ENCODE measurements at regions not wholly inside any gene's neighbourhood (a gene's known extent, or its start where the extent isn't known, plus 50 kb on each side); places are given as distances from the start of the nearest gene placed in this dataset.

GRCh38 chr14:82449926-82450468 lies 916.3 kb upstream of the SEL1L start:
- H3K4me1 ChIP-seq (ENCODE audit: low read depth): no peaks in the 10 kb centered on the region
- ATAC-seq (no peak), DNase-seq (no peak)
- no peak for TF ChIP-seq CTCF (IDR thresholded peaks at IDR 0.05)
- H3K9me3 ChIP-seq: peaks cover 13% of the 10 kb centered on the region
- intact Hi-C loops (cut with DNase I, micrococcal nuclease): no loop called here
- H3K36me3 ChIP-seq (ENCODE audit: low read depth): no peaks in the 10 kb centered on the region
- H3K4me3 ChIP-seq: no peak overlapping the region

GRCh38 chr14:82451675-82452074 lies 918.0 kb upstream of the SEL1L start:
- H3K4me1 ChIP-seq (ENCODE audit: low read depth): no peaks in the 10 kb centered on the region
- H3K4me3 ChIP-seq: no peak overlapping the region
- intact Hi-C loops (cut with DNase I, micrococcal nuclease): no loop called here
- H3K9me3 ChIP-seq: peaks cover 13% of the 10 kb centered on the region
- TF ChIP-seq CTCF (IDR thresholded peaks at IDR 0.05): no peak
- DNase-seq: no peak
- ATAC-seq: no peak
- no peaks in the 10 kb centered on the region for H3K36me3 ChIP-seq (ENCODE audit: low read depth)

- no peaks in the 10 kb centered on the region for H3K4me1 ChIP-seq (ENCODE audit: low read depth)
- DNase-seq: no peak
- H3K36me3 ChIP-seq (ENCODE audit: low read depth): no peaks in the 10 kb centered on the region
- TF ChIP-seq CTCF (IDR thresholded peaks at IDR 0.05): no peak
- H3K9me3 ChIP-seq: peaks cover 2% of the 10 kb centered on the region
- ATAC-seq: no peak
- intact Hi-C loops (cut with DNase I, micrococcal nuclease): no loop called here
- H3K4me3 ChIP-seq: no peak overlapping the region
Observed at GRCh38 chr14:82482345-82482744, 948.7 kb upstream of the SEL1L start.

GRCh38 chr14:82488473-82488872 lies 954.8 kb upstream of the SEL1L start:
- intact Hi-C loops (cut with DNase I, micrococcal nuclease): no loop called here
- H3K4me3 ChIP-seq: no peak overlapping the region
- peaks cover 5% of the 10 kb centered on the region for H3K9me3 ChIP-seq
- DNase-seq: no peak
- no peak for ATAC-seq
- no peaks in the 10 kb centered on the region for H3K36me3 ChIP-seq (ENCODE audit: low read depth)
- no peak for TF ChIP-seq CTCF (IDR thresholded peaks at IDR 0.05)
- no peaks in the 10 kb centered on the region for H3K4me1 ChIP-seq (ENCODE audit: low read depth)

- Histone ChIP-seq H3K36me3 (ENCODE audit: low read depth) (no peaks in the 10 kb centered on the region), H3K4me3 (no peak overlapping the region), H3K4me1 (ENCODE audit: low read depth) (no peaks in the 10 kb centered on the region), H3K9me3 (peaks cover 8% of the 10 kb centered on the region)
- DNase-seq (no peak), ATAC-seq (no peak)
- no peak for TF ChIP-seq CTCF (IDR thresholded peaks at IDR 0.05)
- intact Hi-C loops (cut with DNase I, micrococcal nuclease): no loop called here
Observed at GRCh38 chr14:82490397-82490796, 956.7 kb upstream of the SEL1L start.

GRCh38 chr14:82492157-82492556 lies 958.5 kb upstream of the SEL1L start:
- intact Hi-C loops (cut with DNase I, micrococcal nuclease): no loop called here
- no peak for ATAC-seq

More at GRCh38 chr14:82492157-82492556, 958.5 kb upstream of the SEL1L start:
- H3K4me3 ChIP-seq: no peak overlapping the region
- no peaks in the 10 kb centered on the region for H3K4me1 ChIP-seq (ENCODE audit: low read depth)
- no peak for TF ChIP-seq CTCF (IDR thresholded peaks at IDR 0.05)
- H3K36me3 ChIP-seq (ENCODE audit: low read depth): no peaks in the 10 kb centered on the region
- no peak for DNase-seq
- peaks cover 10% of the 10 kb centered on the region for H3K9me3 ChIP-seq

Data from mucosa of descending colon (tissue), 3 donors.